H9 (cell line): ENCODE measurements at regions not wholly inside any gene's neighbourhood (a gene's known extent, or its start where the extent isn't known, plus 50 kb on each side); places are given as distances from the start of the nearest gene placed in this dataset.

Source experiments
- DNase-seq: peaks from one replicate; pipeline ENCODE4 v3.0.0-alpha.2; 2017
- H2AFZ ChIP-seq: one replicate; pipeline ENCODE4 v1.6.1; 2013; ENCODE audit warnings: mild to moderate bottlenecking, low read length, control low read depth, moderate library complexity
- H2AK5ac ChIP-seq: 2 replicates; pipeline ENCODE4 v1.6.1; 2013; ENCODE audit warnings: low read length, control low read depth, mixed read lengths; ENCODE audit not compliant: insufficient read length
- H2BK120ac ChIP-seq: one replicate; pipeline ENCODE4 v1.6.1; 2013; ENCODE audit warnings: low read depth, mild to moderate bottlenecking, low read length, control low read depth, inconsistent platforms; ENCODE audit not compliant: poor library complexity, severe bottlenecking
- H2BK12ac ChIP-seq: 2 replicates; pipeline ENCODE4 v1.6.1; 2013; ENCODE audit warnings: low read length, control low read depth, mixed read lengths, low read depth; ENCODE audit not compliant: insufficient read length
- H2BK15ac ChIP-seq: 2 replicates; pipeline ENCODE4 v1.6.1; 2013; ENCODE audit warnings: low read depth, low read length, control low read depth
- H2BK20ac ChIP-seq: one replicate; pipeline ENCODE4 v1.6.1; 2013; ENCODE audit warnings: low read depth, mild to moderate bottlenecking, low read length, control low read depth, inconsistent platforms; ENCODE audit not compliant: poor library complexity, severe bottlenecking
- H2BK5ac ChIP-seq: 2 replicates; pipeline ENCODE4 v1.6.1; 2013; ENCODE audit warnings: low read length, control low read depth, mixed read lengths; ENCODE audit not compliant: insufficient read length
- H3K14ac ChIP-seq: 2 replicates; pipeline ENCODE4 v1.6.1; 2013; ENCODE audit warnings: low read length, control low read depth; ENCODE audit not compliant: insufficient read depth
- H3K18ac ChIP-seq: 2 replicates; pipeline ENCODE4 v1.6.1; 2013; ENCODE audit warnings: low read depth, mild to moderate bottlenecking, mixed read lengths, low read length, control low read depth; ENCODE audit not compliant: insufficient read length
- H3K23ac ChIP-seq: 2 replicates; pipeline ENCODE4 v1.6.1; 2013; ENCODE audit warnings: low read length, control low read depth, mixed read lengths, low read depth; ENCODE audit not compliant: insufficient read length
- H3K23me2 ChIP-seq: 2 replicates; pipeline ENCODE4 v1.6.1; 2013; ENCODE audit warnings: low read depth, mild to moderate bottlenecking, mixed read lengths, low read length, control low read depth; ENCODE audit not compliant: insufficient read length, poor library complexity, severe bottlenecking
- H3K27ac ChIP-seq: 2 replicates; pipeline ENCODE4 v1.5.1; 2013; ENCODE audit warnings: low read length, control low read depth, mixed read lengths, low read depth; ENCODE audit not compliant: insufficient read length
- H3K27me3 ChIP-seq: 2 replicates; pipeline ENCODE4 v1.6.1; 2013; ENCODE audit warnings: low read length, control low read depth, inconsistent platforms; ENCODE audit not compliant: insufficient read depth
- H3K4ac ChIP-seq: 2 replicates; pipeline ENCODE4 v1.6.1; 2013; ENCODE audit warnings: low read depth, mild to moderate bottlenecking, control low read depth, inconsistent platforms, low read length, moderate library complexity
- H3K4me1 ChIP-seq: 2 replicates; pipeline ENCODE4 v1.6.1; 2013; ENCODE audit warnings: low read length, control low read depth, inconsistent platforms; ENCODE audit not compliant: insufficient read depth
- H3K4me2 ChIP-seq: 2 replicates; pipeline ENCODE4 v1.6.1; 2013; ENCODE audit warnings: low read length, control low read depth, mixed read lengths; ENCODE audit not compliant: insufficient read length, insufficient read depth
- H3K56ac ChIP-seq: 2 replicates; pipeline ENCODE4 v1.6.1; 2013; ENCODE audit warnings: low read depth, mild to moderate bottlenecking, mixed read lengths, low read length, control low read depth; ENCODE audit not compliant: insufficient read length
- H3K79me1 ChIP-seq: 2 replicates; pipeline ENCODE4 v1.6.1; 2013; ENCODE audit warnings: low read depth, mild to moderate bottlenecking, moderate library complexity, low read length, control low read depth, inconsistent platforms; ENCODE audit not compliant: insufficient read depth, poor library complexity, severe bottlenecking
- H3K79me2 ChIP-seq: 2 replicates; pipeline ENCODE4 v1.6.1; 2013; ENCODE audit warnings: low read length, control low read depth, inconsistent platforms; ENCODE audit not compliant: insufficient read depth
- H3K9ac ChIP-seq: 2 replicates; pipeline ENCODE4 v1.6.1; 2013; ENCODE audit warnings: low read length, control low read depth, mixed read lengths; ENCODE audit not compliant: insufficient read length; ENCODE audit errors: extremely low read depth
- H3K9me3 ChIP-seq: one replicate; pipeline ENCODE4 v1.6.1; 2013; ENCODE audit warnings: low read depth, low read length, inconsistent platforms; ENCODE audit not compliant: control insufficient read depth
- H3T11ph ChIP-seq: one replicate; pipeline ENCODE4 v1.6.1; 2013; ENCODE audit warnings: mild to moderate bottlenecking, low read length, control low read depth, inconsistent platforms
- H4K20me1 ChIP-seq: one replicate; pipeline ENCODE4 v1.6.1; 2013; ENCODE audit not compliant: control insufficient read depth, insufficient read length, insufficient read depth
- H4K5ac ChIP-seq: 2 replicates; pipeline ENCODE4 v1.6.1; 2013; ENCODE audit warnings: low read depth, mild to moderate bottlenecking, mixed read lengths, low read length, control low read depth; ENCODE audit not compliant: insufficient read length
- H4K8ac ChIP-seq: replicated peaks from 2 replicates; pipeline ENCODE4 v1.6.1; 2013; ENCODE audit warnings: low read length, control low read depth, mixed read lengths, low read depth; ENCODE audit not compliant: insufficient read length
- H4K91ac ChIP-seq: 2 replicates; pipeline ENCODE4 v1.6.1; 2013; ENCODE audit warnings: low read depth, mild to moderate bottlenecking, moderate library complexity, mixed read lengths, low read length, control low read depth; ENCODE audit not compliant: insufficient read length
- H3K27ac Mint-ChIP-seq, 3 experiments: 2 replicates in 2 of 3; 3 replicates in 1 of 3; pipeline ENCODE4 v1.8.0; 2020 to 2021; ENCODE audit warnings: mixed read lengths in 3 of 3, mild to moderate bottlenecking in 1 of 3, moderate library complexity in 1 of 3
- H3K27me3 Mint-ChIP-seq: 2 replicates; pipeline ENCODE4 v1.8.0; 2021; ENCODE audit warnings: low read depth, mild to moderate bottlenecking, moderate library complexity, mixed read lengths
- H3K36me3 Mint-ChIP-seq, 3 experiments: 2 replicates in 2 of 3; 3 replicates in 1 of 3; pipeline ENCODE4 v1.8.0; 2020 to 2021; ENCODE audit warnings: low read depth in 3 of 3, mixed read lengths in 3 of 3; ENCODE audit not compliant: insufficient read depth in 1 of 3
- H3K4me1 Mint-ChIP-seq, 2 experiments: 2 replicates each; pipeline ENCODE4 v1.8.0; 2020; ENCODE audit warnings: mixed read lengths in 2 of 2
- H3K4me3 Mint-ChIP-seq, 2 experiments: 2 replicates in 1 of 2; 3 replicates in 1 of 2; pipeline ENCODE4 v1.8.0; 2020 to 2021; ENCODE audit warnings: mild to moderate bottlenecking in 2 of 2, mixed read lengths in 2 of 2, moderate library complexity in 1 of 2
- H3K9me3 Mint-ChIP-seq, 2 experiments: 2 replicates in 1 of 2; 3 replicates in 1 of 2; pipeline ENCODE4 v1.8.0; 2020; ENCODE audit warnings: mild to moderate bottlenecking in 2 of 2, mixed read lengths in 2 of 2, moderate library complexity in 1 of 2
- WGBS: extraction: QIAGEN DNeasy Blood & Tissue Kit; methylation state at CpG from one replicate; pipeline ENCODE4 v1.1.7; 2013; ENCODE audit warnings: missing lambda C conversion rate, low lambda C conversion rate, mixed read lengths; ENCODE audit not compliant: insufficient read length; ENCODE audit errors: extremely low coverage; 5-methylcytosine and 5-hydroxymethylcytosine counted together
- TF ChIP-seq, protein P1 (sequence below): fragments of 200-600 bp; sonication (generic); conservative IDR thresholded peaks from 3 replicates; pipeline ENCODE4 v1.8.0; 2021; ENCODE audit warnings: antibody characterized with exemption, mild to moderate bottlenecking

DNA sequence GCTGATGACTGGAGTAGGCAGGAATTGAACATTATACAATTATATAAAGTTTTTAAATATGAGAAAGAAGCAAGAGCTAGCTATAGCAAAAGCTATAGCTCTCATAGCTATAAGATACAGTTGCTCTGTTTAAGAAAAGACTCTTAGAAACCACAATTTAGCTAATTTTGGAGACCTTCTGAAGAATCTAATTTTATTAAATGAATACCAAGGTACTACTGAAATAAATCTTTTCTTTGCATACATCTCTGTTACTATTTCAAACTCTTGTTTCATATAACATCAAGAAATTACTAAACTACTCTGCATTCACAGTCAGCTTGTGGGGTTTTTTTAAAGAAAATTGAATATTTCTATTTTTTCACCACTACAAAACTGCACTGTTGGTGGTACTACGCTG is 568.7 kb upstream of the MARCKS start:
- H3K9me3 Mint-ChIP-seq: peaks cover 4 to 22% of the 10 kb centered on the region in 2 experiments; a peak in 4 of 5 replicates
- Histone ChIP-seq H2BK12ac (no peak overlapping the region), H3K9me3 (no peaks in the 10 kb centered on the region), H3K14ac (no peak overlapping the region), H4K91ac (no peak overlapping the region), H3T11ph (no peak overlapping the region), H3K27ac (no peak overlapping the region), H2BK5ac (no peak overlapping the region), H3K79me1 (no peaks in the 10 kb centered on the region), H2BK15ac (no peak overlapping the region), H3K4ac (no peak overlapping the region), H2AFZ (no peak overlapping the region), H3K9ac (no peak overlapping the region), H3K27me3 (no peaks in the 10 kb centered on the region), H3K79me2 (no peaks in the 10 kb centered on the region), H4K8ac (no peak overlapping the region), H4K20me1 (no peaks in the 10 kb centered on the region), H4K5ac (no peak overlapping the region), H3K4me2 (no peak overlapping the region), H3K23me2 (no peaks in the 10 kb centered on the region), H3K56ac (no peak overlapping the region), H3K4me1 (peaks cover 4% of the 10 kb centered on the region; the same call in 1 of the 2 replicates), H3K23ac (no peak overlapping the region), H2AK5ac (no peak overlapping the region), H2BK120ac (no peak overlapping the region), H2BK20ac (no peak overlapping the region), H3K18ac (no peak overlapping the region)
- H3K36me3 Mint-ChIP-seq: peaks cover 0 to 20% (median 12%) of the 10 kb centered on the region in 3 experiments; a peak in 5 of 7 replicates
- WGBS: no CpG with 5 or more reads among the region's 1 CpG
- H3K27ac Mint-ChIP-seq: no peak overlapping the region
- TF ChIP-seq, protein P1, sequence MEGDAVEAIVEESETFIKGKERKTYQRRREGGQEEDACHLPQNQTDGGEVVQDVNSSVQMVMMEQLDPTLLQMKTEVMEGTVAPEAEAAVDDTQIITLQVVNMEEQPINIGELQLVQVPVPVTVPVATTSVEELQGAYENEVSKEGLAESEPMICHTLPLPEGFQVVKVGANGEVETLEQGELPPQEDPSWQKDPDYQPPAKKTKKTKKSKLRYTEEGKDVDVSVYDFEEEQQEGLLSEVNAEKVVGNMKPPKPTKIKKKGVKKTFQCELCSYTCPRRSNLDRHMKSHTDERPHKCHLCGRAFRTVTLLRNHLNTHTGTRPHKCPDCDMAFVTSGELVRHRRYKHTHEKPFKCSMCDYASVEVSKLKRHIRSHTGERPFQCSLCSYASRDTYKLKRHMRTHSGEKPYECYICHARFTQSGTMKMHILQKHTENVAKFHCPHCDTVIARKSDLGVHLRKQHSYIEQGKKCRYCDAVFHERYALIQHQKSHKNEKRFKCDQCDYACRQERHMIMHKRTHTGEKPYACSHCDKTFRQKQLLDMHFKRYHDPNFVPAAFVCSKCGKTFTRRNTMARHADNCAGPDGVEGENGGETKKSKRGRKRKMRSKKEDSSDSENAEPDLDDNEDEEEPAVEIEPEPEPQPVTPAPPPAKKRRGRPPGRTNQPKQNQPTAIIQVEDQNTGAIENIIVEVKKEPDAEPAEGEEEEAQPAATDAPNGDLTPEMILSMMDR: no peak
- peaks cover 10 to 14% of the 10 kb centered on the region in 2 experiments for H3K4me1 Mint-ChIP-seq
- H3K27me3 Mint-ChIP-seq: no peaks in the 10 kb centered on the region
- DNase-seq: no peak
- no peak overlapping the region for H3K4me3 Mint-ChIP-seq
